Amniotic epithelial cell (primary cell): ENCODE measurements at regions not wholly inside any gene's neighbourhood (a gene's known extent, or its start where the extent isn't known, plus 50 kb on each side); places are given as distances from the start of the nearest gene placed in this dataset.
A peak's percentile ranks its signal among the peaks of the same experiment; 100 is the strongest.

Experiments used
- DNase-seq: peaks from one replicate; pipeline ENCODE4 v3.0.0-alpha.2; 2010; ENCODE audit warnings: low read depth

GRCh38 chr2:56444339-56444738, 260.5 kb downstream of the CCDC85A start:
- peak; percentile 2 for DNase-seq

- peak; percentile 25 for DNase-seq
These were observed 264.7 kb downstream of the CCDC85A start for GRCh38 chr2:56448403-56449001.

GRCh38 chr2:56449002-56449431, 265.2 kb downstream of the CCDC85A start:
- peak; percentile 46 for DNase-seq

- no peak for DNase-seq
These were observed 265.7 kb downstream of the CCDC85A start for GRCh38 chr2:56449449-56449860.

DNA sequence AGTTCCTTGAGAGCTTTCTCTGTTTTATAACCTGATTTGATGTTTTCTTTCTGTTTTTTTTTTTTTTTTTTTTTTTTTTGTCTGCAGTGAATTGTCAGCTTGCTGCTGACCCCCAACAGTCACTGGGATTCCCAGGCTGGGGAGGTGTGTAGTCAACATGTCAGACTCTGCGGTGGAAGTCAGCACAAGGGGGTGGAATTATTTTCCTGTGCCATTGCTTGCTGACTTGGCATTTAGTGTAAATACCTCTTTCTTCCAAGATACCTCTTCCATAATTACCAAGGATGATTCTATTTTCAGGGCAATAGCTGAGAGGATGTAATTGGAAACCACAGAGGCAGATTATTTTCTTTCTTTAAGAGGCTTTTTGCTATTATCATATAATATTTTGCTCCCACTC, 266.3 kb downstream of the CCDC85A start:
- DNase-seq = no peak

GRCh38 chr2:56450772-56451171, 267.0 kb downstream of the CCDC85A start:
- no peak for DNase-seq

GRCh38 chr2:56455642-56456041, 271.9 kb downstream of the CCDC85A start:
- no peak for DNase-seq

- no peak for DNase-seq
These were observed 273.0 kb downstream of the CCDC85A start for GRCh38 chr2:56456791-56457190.

DNA sequence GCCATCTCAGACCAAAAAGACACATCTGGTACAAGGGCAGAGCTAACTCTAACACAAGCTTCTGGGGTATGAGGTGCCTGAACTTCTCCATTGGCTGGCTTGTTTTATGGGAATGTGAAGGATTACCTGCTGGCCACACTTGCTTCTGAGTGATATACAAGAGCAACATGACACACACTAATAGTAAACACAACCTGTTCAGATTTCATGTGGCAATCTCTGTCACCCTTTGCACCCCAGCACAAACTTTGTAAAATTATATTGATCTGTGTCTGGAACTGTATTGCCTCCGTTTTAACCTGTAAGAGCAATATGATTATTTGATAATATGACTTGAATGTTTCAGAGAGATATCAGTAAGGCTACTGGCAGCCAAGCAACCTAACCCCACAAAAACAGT, 276.7 kb downstream of the CCDC85A start:
- no peak for DNase-seq

GRCh38 chr2:56464066-56464465, 280.3 kb downstream of the CCDC85A start:
- DNase-seq = no peak

DNA sequence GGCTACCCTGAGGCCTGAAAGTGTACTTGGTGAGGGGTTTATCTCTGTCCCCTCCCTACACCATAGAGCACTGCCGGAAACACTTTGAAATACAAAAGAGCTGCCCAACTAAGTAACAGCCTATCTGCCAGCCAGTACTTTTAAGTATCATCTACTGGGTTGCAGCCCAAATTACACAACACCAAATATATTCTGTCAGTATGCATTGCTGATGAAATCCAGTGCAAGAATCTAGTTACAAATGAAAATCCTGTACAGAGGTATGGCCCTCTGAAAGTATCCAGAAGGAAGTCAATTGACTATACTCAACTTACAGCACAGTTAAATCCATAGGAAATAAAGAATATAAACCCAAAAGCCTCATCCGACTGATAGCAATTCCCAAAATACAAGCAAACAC, 280.8 kb downstream of the CCDC85A start:
- peak; percentile 39 for DNase-seq

DNA sequence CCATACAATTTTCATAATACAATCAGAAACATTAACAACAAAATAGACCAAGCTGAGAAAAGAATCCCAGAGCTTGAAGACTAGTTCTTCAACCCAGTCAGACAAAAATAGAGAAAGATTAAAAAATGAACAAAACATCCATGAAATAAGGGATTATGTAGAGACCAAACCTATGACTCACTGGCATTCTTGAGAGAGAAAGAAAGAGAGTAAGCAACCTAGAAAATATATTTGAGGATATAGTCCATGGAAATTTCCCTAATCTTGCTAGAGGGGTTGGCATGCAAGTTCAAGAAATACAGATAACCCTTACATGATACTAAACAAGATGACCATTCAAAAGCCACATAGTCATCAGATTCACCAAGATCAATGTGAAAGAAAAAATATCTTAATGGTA, 281.7 kb downstream of the CCDC85A start:
- DNase-seq = peak; percentile 67

- DNase-seq = peak; percentile 14
These were observed 289.7 kb downstream of the CCDC85A start for GRCh38 chr2:56473524-56473923.

DNA sequence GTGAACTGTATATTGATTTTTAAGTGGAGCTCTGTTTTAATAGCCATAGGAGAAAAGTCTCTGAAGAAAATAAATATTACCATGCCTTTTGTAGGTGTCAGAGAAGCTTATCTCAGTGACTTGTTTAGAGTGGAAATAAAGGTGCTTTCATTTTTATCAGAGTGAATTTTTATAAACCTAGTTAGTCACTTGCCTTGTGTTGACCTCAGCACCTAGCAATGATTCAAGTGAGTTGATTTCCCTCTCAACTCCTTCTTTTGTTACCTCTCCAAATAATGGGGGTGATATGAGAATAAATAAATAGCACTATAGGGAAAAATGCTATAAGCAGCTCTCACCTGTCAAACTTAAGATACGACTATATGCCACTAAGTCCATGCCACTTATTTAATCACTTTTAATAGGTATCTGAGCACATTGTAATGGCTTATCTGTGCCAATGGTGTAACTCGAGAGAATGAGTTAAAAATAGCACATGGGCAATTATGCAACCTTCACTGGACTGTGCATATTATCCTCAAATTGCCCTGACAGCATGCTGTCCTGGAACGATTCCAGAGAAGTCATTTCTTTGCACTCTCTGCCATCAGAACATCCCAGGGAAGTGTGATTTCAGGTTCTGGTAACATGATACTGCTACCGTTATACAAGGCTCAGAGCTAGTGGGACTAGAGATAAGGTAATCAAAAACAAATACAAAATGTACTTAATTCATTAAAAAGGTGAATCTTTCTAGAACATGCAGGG, 290.8 kb downstream of the CCDC85A start:
- peak; percentile 87 for DNase-seq

DNA sequence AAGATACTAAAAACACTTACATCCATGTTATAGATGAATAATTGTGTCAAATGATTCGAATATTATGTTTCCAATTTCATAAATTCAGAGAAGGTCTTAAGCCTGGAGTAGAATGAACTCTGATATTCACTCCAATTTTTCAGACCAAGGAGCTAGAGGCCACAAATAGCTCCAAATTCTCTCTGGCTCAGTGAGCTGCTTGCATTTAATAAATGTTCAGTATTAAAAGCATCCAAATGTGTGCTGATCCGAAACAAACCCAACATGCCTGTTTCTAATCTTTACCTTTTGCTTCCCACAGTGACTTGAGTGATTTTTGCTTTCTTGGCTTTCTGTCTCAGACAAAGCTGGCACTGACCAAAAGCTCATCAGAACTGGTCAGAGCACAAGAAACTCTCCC, 291.4 kb downstream of the CCDC85A start:
- no peak for DNase-seq

DNA sequence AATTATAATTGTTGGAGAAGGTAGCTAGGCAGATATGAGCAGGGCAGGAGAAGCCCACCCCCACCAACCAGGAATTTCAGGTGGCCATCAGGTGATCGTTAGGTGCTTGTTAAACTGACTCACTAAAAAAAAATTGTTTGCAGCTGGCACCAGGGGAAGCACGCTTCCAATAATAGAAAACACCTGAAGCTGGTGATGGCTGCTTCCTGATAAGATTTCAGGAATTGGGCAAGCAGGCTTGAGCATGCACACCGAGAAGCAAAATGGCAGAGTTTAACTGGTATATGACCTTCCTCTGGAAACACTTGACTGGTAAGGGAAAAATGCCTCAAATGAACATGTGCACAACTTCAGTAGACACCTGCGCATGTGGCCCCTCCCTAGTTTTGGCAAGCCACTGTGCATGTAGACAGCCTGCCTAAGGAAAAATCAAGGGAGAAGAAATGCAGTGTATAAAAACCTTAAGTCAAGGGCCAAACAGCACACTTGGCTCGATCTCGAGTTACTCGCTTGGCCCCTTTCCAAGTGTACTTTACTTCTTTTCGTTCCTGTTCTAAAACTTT, 292.8 kb downstream of the CCDC85A start:
- no peak for DNase-seq

GRCh38 chr2:56478027-56478426, 294.2 kb downstream of the CCDC85A start:
- no peak for DNase-seq

DNA sequence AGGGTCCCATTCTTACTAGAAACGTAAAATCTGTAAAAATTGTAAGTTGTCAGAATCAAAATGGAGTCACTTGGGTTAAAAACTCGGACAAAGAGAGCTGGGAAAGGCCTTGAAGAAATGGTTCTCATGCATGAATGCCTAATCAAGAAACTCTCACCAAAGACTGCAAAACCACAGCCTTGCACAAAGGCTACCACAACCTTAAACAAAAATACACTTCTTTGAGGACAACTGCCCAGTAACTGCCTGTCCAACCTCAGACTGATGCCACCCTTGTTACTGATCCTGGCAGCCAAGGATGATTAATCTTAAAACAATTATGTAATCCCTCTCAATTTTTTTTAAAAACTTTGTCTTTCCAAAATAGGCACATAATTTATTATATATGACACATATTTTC, 299.3 kb downstream of the CCDC85A start:
- peak; percentile 21 for DNase-seq

GRCh38 chr2:56484906-56485305, 301.1 kb downstream of the CCDC85A start:
- DNase-seq = peak; percentile 21

DNA sequence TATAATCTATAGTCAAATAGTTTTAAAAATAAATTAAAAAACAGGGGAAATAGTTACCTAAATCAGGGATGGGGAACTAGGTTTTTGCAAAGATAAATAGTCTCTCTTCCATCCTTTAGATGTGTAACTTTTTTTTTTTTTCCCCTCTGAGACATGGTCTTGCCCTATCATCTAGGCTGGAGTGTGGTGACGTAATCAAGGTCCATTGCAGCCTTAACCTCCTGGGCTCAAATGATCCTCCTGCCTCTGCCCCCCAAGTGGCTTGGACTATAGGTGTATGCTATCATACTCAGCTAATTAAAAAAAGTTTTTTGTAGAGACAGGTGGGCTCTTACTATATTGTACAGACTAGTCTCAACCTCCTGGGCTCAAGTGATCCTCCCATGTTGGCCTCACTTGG, 316.5 kb downstream of the CCDC85A start:
- no peak for DNase-seq

DNA sequence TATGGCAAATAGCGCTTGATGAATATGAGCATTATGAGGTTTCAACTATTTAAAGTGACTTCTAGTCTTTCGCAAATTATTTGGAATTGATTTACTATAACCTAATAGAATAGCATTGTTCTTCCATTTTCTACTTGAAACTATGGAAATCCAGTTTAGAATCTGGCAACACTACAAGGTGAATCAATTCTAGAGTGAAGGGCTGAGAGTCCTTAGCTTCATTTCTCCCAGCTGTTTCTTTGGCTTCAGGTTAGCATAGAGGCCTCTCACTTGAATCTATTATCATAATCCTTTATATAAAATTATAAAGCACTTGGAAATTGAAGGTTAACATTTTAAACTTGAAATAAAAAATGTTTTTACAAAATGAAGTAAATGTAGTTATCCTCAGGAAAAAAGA, 318.8 kb downstream of the CCDC85A start:
- no peak for DNase-seq

GRCh38 chr2:56505885-56506284, 322.1 kb downstream of the CCDC85A start:
- DNase-seq = peak; percentile 41

DNA sequence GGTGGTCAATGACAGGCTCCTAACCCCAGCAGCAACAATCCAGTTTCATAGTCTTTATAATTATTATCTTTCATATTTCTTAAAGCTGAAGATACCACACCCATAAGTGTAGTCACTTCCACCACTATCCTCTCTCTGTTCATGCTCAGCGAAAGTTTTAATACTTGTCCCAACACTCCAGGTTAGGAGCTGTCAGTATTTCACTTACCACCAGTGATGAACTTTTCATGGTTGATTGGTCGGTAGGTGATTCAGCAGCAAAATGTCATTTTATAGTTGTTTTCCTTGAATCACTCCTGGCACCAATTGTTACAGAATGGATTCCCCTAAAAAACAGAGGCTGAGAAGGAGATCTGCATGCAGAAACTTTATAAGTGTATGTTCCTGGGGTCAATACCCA, 324.9 kb downstream of the CCDC85A start:
- DNase-seq = no peak

- DNase-seq = no peak
These were observed 326.8 kb downstream of the CCDC85A start for GRCh38 chr2:56510610-56511009.
